HG02610 (cell line): ENCODE measurements at regions not wholly inside any gene's neighbourhood (a gene's known extent, or its start where the extent isn't known, plus 50 kb on each side); places are given as distances from the start of the nearest gene placed in this dataset.
"Not testable (repeated sequence)": the region's sequence is repeated elsewhere in the genome, so short reads cannot be mapped to it uniquely, and the experiment has no call there.

Source experiments
- ATAC-seq: cut with Tn5 transposase; IDR thresholded peaks from one replicate; pipeline ENCODE4 v1.9.1; 2021; ENCODE audit warnings: mild to moderate bottlenecking, moderate library complexity; ENCODE audit not compliant: unreplicated experiment

DNA sequence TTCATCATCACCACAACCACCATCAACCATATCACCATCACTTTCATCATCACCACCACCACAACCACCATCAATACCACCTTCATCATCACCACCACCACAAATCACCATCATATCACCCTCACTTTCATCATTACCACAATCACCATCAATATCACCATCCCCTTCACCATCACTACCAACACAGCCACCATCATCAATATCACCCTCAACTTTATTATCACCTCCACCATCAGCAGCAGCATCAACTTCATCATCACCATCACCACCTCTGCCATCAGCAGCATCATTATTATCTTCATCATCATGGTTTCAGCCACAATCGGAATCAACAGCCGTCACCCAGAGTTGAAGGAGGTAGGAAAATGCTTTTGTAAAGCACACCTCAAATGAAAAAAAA is 225.7 kb upstream of the SULF2 start:
- no peak for ATAC-seq

DNA sequence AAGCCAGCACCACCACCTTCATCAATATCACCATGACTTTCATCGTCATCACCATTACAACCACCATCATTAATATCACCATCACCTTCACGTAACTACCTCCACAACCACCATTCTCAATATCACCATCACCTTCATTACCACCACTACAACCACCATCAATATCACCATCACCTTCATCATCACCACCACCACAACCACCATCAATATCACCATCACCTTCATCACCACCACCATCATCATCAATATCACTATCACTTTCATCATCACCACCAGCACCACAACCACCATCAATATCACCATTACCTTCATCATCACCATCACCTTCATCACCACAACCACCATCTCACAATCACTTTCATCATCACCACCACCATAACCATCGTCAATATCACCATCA is 225.3 kb upstream of the SULF2 start:
- ATAC-seq: no peak

DNA sequence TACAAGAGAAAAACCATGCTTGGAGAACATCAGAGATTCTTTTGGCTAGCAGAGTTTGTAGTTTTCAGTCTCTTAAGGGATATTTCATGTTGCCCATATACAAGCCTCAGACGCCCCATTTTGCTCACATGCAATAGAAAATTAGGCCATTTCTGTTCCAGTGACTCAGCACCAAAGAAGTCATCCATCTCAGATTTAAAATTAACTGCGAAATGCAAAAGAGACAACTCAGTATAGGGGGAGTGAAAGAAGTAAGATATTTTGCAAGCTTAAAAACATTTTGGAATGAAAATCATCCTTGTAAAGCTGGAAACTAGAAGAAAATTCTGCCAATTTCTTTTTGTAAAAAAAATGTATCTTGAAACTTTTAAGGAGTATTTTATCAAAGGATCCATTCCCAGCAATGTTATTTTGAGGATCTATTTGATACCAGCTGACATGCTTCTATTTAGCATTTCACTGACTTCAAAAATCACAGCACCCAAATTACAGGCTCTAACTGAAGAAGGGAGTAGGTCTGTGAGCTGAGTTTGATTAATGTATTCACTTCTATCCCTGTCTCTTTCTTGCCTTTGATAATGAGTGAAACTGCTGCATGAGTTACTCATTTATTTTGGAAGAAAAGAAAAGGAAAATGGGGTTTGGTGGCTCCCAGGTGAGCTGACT is 223.7 kb upstream of the SULF2 start:
- no peak for ATAC-seq

DNA sequence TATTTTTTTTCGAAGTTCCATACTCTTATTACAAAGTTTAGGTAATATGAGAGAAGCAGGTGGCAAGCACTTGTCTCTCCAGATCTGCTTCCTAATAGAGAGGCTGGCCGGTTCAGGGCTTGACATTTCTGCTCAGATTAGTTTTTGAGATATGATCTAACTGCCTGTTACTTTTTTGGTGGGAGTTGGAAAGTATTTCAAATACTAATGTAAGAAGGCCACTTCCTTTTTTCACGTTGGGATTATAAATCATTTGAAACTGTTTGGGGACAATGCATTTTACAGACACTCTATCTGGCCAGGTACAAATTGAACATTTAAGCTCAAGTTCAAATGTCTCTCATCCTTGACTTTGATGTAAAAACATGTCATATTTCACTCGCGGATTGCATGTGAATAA is 222.1 kb upstream of the SULF2 start:
- ATAC-seq: no peak

DNA sequence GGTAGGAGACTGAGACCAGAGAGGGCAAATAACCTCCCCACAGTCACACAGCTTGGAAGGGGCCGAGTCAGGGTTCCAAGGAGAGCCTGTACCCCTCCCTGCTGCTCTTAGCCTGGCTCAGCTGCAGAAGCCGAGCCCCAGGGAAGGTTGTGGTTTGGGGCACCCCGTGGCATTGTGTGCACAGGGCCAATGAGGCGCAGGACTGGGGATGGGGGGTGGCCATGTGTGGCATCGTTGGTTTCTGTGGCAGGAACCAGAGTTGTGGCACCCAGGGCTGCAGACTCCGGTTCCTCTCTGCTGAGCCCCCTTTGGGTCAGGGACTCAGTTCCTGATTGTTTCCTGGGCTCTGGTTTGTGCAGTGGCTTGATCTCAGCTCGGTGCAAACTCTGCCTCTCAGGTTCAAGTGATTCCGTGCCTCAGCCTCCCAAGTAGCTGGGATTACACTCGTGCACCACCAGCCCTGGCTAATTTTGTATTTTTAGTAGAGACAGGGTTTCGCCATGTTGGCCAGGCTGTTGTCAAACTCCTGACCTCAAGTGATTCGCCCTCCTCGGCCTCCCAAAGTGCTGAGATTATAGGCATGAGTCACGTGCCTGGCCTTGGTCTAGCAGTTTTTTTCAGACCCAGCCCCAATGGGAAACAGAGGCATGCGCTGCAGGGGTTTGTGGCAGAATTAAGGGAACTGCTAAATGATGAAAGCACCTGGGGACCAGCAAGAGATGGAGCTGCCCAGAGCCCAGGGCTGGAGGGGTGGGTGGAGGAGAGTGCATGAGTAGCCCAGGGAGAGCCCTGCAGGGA is 221.0 kb upstream of the SULF2 start:
- no peak for ATAC-seq

DNA sequence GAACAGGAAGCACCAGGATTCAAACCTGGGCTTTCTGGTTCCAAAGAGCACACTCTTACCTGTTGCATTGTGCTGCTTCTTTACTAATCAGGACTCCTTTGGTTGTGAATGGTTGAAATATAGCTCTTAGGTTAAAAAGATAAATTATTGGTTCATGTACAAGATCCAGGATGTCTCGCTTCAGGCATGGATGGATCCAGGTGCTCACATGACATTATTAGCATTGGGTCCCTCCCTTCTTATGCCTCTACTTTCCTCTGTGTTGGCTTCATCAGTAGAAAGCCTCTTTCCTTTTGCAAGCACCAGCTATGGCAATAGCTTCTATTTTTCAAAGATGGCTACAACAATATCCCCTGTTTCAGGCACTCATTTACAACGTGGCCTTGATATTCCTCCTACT is 217.7 kb upstream of the SULF2 start:
- ATAC-seq: no peak

DNA sequence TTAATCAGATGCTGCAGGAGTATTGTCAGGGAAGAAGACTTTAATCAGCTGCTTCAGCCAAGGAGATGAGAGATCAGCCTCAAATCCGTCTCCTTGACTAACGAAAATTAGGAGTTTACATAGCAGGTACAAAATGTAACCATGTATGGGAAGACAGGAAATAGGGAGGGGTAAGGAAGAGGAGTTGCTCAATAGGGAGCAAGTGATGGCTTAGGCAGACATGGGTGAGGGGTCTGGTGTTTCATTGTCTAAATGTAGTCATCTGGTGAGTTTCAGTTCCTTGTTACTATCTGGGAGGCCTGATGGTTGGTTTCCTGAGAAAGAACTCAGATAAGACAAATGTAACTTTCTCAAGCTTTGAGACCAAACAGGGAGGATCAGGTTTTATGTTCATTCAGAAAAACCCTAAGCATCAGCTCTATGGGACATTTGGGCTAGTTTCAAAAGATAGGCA is 217.3 kb upstream of the SULF2 start:
- ATAC-seq: peak; percentile 76

DNA sequence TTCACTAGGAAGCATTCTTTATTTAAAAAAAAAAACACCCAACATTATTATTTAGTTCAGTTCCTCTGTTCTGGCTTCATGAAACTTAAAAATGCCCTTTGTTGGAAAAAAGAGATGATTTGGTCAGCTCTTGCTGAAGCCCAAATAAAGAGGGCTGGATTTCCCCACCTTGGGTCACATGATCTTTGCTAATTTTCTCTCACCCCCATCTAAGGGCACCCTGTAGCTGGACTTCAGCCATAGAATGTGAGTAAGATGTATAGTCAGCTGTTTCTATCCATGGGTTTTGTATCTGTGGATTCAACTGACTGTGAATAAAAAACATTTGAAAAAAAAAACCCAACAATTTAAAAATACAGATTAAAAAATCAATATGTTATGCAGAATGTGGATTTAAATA is 213.9 kb upstream of the SULF2 start:
- ATAC-seq: no peak

DNA sequence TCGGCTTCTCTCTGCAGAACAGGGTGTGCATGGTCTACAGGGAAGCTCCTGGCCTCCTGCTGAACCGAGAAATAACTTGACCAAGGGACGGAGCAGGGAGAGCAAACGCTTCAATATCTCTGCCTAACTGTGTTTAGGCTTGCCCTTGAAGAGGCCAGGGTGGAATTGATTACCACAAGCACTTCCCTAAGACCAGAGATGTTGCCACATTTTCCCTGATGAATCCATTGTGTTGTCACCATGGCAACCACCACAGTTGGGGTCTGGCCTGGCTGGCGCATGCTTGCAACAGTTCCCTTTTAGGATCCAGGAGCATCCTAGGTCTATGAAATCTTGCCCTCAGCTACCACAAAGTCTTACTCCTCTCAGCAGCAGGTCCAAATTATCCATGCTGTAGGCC is 213.5 kb upstream of the SULF2 start:
- ATAC-seq: no peak

DNA sequence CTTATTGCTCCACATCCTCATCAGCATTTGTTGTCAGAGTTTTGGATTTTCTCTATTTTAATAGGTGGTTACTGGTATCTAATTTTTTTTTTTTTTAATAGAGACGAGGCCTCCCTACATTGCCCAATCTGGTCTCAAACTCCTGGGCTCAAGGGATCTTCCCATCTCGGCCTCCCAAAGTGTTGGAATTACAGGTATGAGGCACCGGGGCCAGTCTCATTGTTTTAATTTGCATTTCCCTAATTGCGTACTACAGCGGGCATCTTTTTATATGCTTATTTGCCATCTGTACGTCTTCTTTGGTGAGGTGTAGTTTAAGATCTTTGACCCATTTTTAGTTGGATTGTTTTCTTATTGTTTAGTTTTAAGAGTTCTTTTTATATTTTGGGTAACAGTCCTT is 210.4 kb upstream of the SULF2 start:
- ATAC-seq: no peak

DNA sequence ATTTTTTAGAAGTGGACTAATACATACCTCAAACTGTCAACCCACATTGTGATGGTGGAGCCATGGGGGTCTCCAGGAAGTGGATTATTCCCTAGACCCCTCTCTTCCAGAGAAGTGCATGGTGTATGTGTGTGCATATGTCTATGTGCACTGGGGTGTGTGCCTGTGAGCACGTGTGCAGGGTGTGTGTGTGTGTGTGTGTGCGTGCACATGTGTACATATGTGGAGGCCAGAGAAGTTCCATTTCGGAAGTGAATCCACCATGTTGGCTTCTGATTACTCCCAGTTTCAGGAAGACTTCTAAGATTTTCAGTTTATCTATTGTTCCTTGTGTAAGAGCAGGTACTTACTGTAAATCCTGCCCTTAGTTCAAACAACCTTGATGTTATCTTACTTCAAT is 208.5 kb upstream of the SULF2 start:
- no peak for ATAC-seq

DNA sequence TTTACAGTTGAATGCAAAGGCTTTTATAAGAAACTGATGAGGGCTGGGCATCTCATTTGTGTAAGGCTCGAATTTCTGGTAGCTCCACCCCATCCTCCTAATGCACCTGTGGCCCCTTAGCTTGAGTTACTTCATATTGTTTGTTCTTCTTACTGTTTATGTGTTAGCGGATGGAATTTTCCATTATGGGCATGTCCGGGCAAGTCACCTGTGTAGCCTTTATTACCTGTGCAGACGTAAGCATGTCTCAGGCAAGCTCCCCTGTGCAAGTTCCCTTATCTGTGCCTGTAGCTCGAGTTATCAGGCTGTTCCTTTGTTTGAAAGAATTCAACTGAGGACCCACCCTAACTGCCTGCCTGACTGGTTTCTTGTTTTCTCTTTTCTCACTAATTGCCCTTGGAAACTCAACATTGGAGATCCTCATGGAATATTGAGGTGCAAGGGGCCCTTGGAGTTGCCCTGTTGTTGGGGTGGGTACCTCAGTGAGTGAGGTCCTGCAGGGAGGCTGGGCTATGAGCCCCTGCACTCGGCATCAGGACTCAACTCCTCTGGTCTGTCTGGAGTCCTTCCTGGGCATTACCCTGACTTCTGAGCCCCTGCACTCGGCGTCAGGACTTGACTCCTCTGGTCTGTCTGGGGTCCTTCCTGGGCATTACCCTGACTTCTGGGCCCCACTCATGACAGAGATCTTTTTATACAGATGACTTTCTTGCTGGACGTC is 207.9 kb upstream of the SULF2 start:
- ATAC-seq: no peak

DNA sequence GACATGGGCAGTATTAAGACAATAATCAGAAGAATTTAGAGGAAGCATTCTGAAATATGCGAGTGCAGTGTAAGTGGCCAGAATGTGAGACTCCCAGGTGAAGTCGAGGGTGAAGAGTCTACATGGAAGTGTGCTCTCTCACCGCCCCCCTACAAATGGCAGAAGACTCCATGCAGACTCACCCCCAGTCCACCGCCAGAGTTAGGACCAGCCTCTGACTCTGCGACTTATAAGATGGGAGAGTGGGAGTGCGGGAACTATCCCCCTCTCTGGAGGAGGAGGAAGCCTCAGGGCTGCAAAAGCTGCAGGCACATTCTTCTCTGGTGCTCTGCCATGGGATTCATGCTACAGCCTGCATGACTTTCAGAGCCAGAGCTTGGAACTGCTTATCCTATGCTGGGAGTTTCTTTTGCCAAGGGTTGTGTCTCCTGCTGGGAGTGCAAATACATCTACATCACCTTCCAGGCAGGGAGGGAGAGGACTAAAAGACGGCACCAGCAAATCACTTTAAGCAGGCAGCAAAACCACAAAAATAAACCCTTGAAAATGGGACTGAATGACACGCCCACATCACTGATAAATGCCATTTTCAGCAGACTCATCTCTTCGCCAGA is 206.7 kb upstream of the SULF2 start:
- ATAC-seq: no peak

DNA sequence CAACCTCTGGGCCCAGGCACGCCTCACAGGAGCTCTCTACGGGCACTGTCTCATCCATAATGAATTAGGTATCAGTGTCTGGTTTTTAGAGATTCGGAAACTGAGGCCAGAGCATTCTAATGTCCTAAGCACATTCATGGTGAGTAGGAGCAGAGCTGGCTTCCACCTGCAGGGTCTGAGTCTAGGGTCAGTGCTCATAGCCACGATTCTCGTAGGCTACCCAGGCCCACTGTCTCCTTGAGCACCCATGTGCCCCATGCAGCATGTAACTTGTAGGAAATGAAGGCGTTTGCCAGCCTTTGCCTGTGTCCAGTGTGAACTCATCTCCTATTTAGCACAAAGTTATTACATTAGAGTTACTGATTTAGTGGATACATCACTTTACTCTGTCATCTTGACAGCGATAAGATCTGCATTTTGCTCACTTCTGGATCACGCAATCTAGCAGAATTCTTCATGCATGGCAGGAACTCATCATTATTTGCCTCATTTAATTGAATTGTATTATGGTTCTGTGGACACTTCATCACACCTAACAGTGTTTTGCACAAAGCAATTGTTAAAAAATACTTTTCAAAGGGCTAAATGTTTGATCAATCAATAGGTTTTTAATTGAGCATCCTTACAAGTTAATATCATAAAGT is 205.3 kb upstream of the SULF2 start:
- no peak for ATAC-seq

DNA sequence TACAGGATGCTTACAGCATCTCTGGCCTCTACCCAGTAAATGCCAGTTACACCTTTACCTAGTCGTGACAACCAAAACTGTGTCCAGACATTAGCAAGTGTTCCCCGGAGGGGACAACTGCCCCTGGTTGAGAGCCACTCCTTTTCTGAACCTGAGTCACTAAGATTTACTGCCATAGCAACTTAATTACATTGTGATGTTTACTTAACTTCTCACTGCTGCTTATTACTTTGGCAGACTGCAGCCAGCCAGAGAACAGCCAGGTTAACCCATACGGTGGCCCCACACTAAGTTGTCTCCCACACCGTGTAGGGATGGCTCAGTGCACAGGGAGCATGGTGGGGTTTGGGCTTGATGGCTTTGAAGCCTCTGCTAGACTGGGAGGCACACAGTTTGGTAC is 204.7 kb upstream of the SULF2 start:
- no peak for ATAC-seq

DNA sequence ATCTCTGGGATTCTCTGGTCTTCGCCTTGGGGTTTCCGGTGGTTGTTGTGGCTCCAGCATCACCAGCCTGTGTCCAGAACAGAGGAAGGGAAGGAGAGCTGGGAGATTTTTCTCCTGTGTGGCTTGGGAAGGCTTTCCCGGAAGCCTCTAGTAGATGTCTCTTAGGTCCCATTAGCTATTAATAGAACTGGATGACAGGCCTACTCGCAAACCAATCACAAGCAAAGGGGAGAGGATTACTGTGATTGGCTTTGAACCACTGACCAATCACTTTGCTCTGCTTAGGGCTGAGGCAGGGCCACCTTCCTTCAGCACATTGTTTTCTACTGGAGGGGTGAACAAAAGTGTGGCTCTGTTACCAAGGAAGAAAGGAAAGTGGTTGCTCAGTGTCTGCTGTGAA is 203.4 kb upstream of the SULF2 start:
- no peak for ATAC-seq

DNA sequence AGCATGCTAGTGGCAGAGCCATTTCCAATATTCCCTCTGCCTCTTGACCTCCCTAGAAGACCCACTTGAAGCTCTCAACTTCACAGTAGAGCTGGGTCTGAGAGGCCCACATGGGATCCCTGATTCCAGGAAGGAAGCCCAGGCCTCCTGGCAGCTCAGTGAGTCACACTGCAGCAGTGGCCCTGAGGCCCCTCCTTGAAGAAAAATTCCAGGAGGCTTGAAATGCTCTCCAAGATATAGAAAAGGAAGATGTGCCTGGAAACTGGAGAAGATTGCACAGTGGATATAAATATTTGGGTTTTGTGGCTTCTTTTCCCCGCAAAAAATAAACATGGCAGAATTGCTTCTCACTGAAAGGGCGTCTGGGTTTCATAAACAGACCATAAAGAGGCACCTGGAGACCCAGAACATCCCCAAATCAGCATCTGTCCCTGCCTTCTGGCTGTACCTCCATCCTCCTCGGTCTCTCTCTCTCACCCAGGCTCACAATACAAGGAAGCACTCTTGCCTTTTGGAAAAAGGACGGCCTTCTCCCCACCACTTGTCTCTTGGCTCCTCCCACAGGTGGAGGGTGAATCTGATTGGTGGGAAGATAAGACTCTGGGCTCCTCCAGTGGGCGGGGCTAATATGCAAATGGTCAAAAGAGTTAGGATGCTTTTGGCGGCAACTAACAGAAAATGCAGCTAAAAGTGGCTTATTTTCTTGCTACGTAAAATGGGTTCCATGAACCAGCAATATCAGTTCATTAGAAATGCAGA is 200.0 kb upstream of the SULF2 start:
- ATAC-seq: no peak

DNA sequence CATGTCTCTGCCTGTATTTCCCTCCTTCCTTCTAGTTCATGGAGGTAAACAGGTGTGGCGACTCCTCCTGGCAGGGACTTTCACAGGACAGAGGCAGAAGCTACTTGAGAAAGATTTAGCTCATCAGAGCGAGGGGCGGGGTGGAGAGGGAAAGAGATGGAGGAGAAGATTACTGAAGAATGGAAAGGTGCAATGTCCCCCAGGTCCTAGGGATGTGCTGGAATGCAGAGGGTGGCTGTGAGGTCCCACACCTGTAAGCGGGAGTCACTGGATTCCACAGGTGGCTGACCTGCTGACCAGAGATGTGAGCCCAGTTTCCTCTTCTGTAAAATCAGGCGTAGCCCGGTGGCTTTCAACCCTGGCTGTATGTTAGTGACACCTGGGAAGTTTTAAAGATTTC is 199.2 kb upstream of the SULF2 start:
- no peak for ATAC-seq

DNA sequence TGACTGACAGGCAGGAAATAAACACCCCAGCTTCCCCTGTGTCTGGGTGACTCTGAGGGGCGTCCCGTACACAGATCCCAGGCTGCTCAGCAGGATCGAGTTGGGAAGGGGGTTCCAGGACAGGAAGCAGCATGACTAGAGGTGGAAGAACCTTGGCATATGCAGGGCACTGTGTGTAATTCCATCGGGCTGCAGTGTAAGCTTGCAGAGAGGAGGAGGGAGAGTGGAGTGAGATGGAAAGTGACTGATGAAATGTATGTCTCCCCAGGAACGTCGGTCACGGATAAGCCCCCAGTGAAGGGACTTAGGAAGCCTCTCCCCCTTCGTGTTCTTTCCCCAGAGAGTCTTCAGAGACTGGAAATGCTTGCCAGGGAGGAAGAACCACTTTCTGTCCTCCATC is 198.4 kb upstream of the SULF2 start:
- ATAC-seq: not testable (repeated sequence)
